Peyer's patch (tissue), 4 donors: ENCODE measurements at regions not wholly inside any gene's neighbourhood (a gene's known extent, or its start where the extent isn't known, plus 50 kb on each side); places are given as distances from the start of the nearest gene placed in this dataset.

Experiments
- DNase-seq, 3 donors: peaks; one replicate each; pipeline ENCODE4 v3.0.0-alpha.2; 2017 to 2019
- H3K27ac ChIP-seq, 4 donors: fragments of 200-600 bp; sonication (generic); one replicate each; pipeline ENCODE4 v1.5.1; 2016 to 2019
- H3K27me3 ChIP-seq, 2 donors: fragments of 200-600 bp; sonication (generic); one replicate each; pipeline ENCODE4 v1.5.1; 2019
- H3K36me3 ChIP-seq, 3 donors: fragments of 200-600 bp; sonication (generic); one replicate each; pipeline ENCODE4 v1.5.1; 2016 to 2019
- H3K4me1 ChIP-seq, 4 donors: fragments of 200-600 bp; sonication (generic); one replicate each; pipeline ENCODE4 v1.5.1; 2016 to 2019
- H3K4me3 ChIP-seq, 4 donors: fragments of 200-600 bp; sonication (generic); 1 replicate in 3 of 4; 2 replicates in 1 of 4; pipeline ENCODE4 v1.5.1; 2016 to 2019; ENCODE audit warnings: mild to moderate bottlenecking in 1 of 4
- H3K9me3 ChIP-seq, 4 donors: fragments of 200-600 bp; sonication (generic); one replicate each; pipeline ENCODE4 v1.5.1; 2016 to 2019; ENCODE audit warnings: mild to moderate bottlenecking in 1 of 4
- POLR2A ChIP-seq, 2 donors: fragments of 450-650 bp; IDR thresholded peaks; one replicate each; pipeline ENCODE4 v1.5.1; 2017; ENCODE audit warnings: antibody characterized with exemption in 2 of 2, mild to moderate bottlenecking in 2 of 2, moderate library complexity in 2 of 2
- TF ChIP-seq, protein P1 (sequence below), 6 experiments: fragments of 450-650 bp in 4 of 6; fragments of 200-600 bp in 2 of 6; sonication (generic) in 1 of 6; IDR thresholded peaks; one replicate each; pipeline ENCODE4 v1.5.1; 2017 to 2019; ENCODE audit warnings: antibody characterized with exemption in 6 of 6, mild to moderate bottlenecking in 3 of 6, moderate library complexity in 1 of 6

- Histone ChIP-seq H3K36me3 (no peaks in the 10 kb centered on the region), H3K4me3 (no peak overlapping the region), H3K27me3 (no peaks in the 10 kb centered on the region), H3K4me1 (no peaks in the 10 kb centered on the region), H3K9me3 (no peaks in the 10 kb centered on the region), H3K27ac (no peak overlapping the region)
- no peak for DNase-seq
- TF ChIP-seq POLR2A (IDR thresholded peaks at IDR 0.05), result no peak
- TF ChIP-seq, protein P1, sequence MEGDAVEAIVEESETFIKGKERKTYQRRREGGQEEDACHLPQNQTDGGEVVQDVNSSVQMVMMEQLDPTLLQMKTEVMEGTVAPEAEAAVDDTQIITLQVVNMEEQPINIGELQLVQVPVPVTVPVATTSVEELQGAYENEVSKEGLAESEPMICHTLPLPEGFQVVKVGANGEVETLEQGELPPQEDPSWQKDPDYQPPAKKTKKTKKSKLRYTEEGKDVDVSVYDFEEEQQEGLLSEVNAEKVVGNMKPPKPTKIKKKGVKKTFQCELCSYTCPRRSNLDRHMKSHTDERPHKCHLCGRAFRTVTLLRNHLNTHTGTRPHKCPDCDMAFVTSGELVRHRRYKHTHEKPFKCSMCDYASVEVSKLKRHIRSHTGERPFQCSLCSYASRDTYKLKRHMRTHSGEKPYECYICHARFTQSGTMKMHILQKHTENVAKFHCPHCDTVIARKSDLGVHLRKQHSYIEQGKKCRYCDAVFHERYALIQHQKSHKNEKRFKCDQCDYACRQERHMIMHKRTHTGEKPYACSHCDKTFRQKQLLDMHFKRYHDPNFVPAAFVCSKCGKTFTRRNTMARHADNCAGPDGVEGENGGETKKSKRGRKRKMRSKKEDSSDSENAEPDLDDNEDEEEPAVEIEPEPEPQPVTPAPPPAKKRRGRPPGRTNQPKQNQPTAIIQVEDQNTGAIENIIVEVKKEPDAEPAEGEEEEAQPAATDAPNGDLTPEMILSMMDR (IDR thresholded peaks at IDR 0.05), result no peak
These were observed 127.4 kb downstream of the VCX3A start for GRCh38 chrX:6407542-6407941.

- TF ChIP-seq POLR2A (IDR thresholded peaks at IDR 0.05), result no peak
- TF ChIP-seq, protein P1 (IDR thresholded peaks at IDR 0.05), result no peak
- no peaks in the 10 kb centered on the region for H3K4me1 ChIP-seq
- no peak overlapping the region for H3K27ac ChIP-seq
- H3K4me3 ChIP-seq, result no peak overlapping the region
- no peak for DNase-seq
- no peaks in the 10 kb centered on the region for H3K36me3 ChIP-seq
- no peaks in the 10 kb centered on the region for H3K9me3 ChIP-seq
- no peaks in the 10 kb centered on the region for H3K27me3 ChIP-seq
These were observed 148.1 kb downstream of the VCX3A start for GRCh38 chrX:6386837-6387236.

GRCh38 chrX:6384921-6385320, 150.0 kb downstream of the VCX3A start:
- no peak overlapping the region for H3K27ac ChIP-seq
- H3K36me3 ChIP-seq, result no peaks in the 10 kb centered on the region
- H3K9me3 ChIP-seq, result no peaks in the 10 kb centered on the region
- DNase-seq, result no peak
- no peaks in the 10 kb centered on the region for H3K27me3 ChIP-seq
- no peaks in the 10 kb centered on the region for H3K4me1 ChIP-seq
- H3K4me3 ChIP-seq, result no peak overlapping the region
- TF ChIP-seq, protein P1 (IDR thresholded peaks at IDR 0.05), result no peak
- no peak for TF ChIP-seq POLR2A (IDR thresholded peaks at IDR 0.05)

DNA sequence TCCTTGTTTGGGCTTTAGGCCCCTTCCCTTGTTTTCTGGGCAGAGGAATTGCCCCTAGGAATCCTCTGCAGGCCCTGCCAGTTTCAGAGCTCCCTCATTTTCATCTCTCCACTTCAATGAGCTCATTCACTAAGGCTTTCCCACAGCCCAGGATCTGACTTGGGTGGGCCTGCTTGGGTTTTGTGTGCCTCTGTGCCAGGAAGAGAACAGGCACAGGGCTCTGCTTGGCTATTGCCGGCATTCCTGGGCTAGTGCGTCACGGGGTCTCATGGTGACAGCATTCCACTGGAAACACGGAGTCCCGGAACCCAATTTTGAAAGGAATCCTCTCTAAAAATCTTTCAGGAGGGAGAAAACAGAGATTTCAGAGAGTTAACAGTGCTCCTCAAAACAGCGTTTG, 150.5 kb downstream of the VCX3A start:
- no peaks in the 10 kb centered on the region for H3K36me3 ChIP-seq
- TF ChIP-seq, protein P1 (IDR thresholded peaks at IDR 0.05), result no peak
- TF ChIP-seq POLR2A (IDR thresholded peaks at IDR 0.05), result no peak
- no peaks in the 10 kb centered on the region for H3K4me1 ChIP-seq
- H3K27me3 ChIP-seq, result no peaks in the 10 kb centered on the region
- H3K9me3 ChIP-seq, result no peaks in the 10 kb centered on the region
- H3K4me3 ChIP-seq, result no peak overlapping the region
- H3K27ac ChIP-seq, result no peak overlapping the region
- no peak for DNase-seq

- Histone ChIP-seq H3K27me3 (no peaks in the 10 kb centered on the region), H3K4me3 (no peak overlapping the region), H3K4me1 (no peaks in the 10 kb centered on the region), H3K9me3 (no peaks in the 10 kb centered on the region), H3K36me3 (no peaks in the 10 kb centered on the region), H3K27ac (no peak overlapping the region)
- DNase-seq, result no peak
- TF ChIP-seq, protein P1 (IDR thresholded peaks at IDR 0.05), result no peak
These were observed 151.0 kb downstream of the VCX3A start for GRCh38 chrX:6383917-6384316.

DNA sequence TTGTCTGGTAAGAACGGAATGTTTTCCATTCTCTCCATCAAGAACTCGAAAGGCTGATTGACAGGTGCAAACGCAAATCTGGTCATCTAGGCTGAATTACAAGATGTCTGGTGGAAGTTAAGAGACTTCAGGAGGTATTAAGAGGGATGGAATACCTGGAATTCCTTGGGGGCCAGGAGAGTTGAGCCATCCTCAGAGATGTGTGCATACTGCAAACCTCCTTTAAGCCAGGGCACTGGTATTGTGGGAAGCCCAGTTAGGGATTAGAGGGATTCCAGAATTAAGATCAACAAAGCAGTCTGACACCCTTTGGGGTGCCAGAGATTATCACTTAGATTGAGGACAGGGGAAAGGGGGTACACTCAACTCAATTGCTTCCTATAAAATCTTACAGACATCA, 151.4 kb downstream of the VCX3A start:
- H3K27me3 ChIP-seq, result no peaks in the 10 kb centered on the region
- no peaks in the 10 kb centered on the region for H3K36me3 ChIP-seq
- H3K4me3 ChIP-seq, result no peak overlapping the region
- no peaks in the 10 kb centered on the region for H3K9me3 ChIP-seq
- TF ChIP-seq POLR2A (IDR thresholded peaks at IDR 0.05), result no peak
- TF ChIP-seq, protein P1 (IDR thresholded peaks at IDR 0.05), result no peak
- no peak overlapping the region for H3K27ac ChIP-seq
- DNase-seq, result no peak
- no peaks in the 10 kb centered on the region for H3K4me1 ChIP-seq
